H1 (cell line): ENCODE measurements at regions not wholly inside any gene's neighbourhood (a gene's known extent, or its start where the extent isn't known, plus 50 kb on each side); places are given as distances from the start of the nearest gene placed in this dataset.

Experiments used
- CTCF ChIA-PET: fragments of 300-600 bp; sonication (Branson Sonifier 250); formaldehyde crosslinking; loops from one replicate; lab custom pipeline; 2021; ENCODE audit not compliant: partially characterized antibody; lab: Charles Lee
- POLR2A ChIA-PET: fragments of 300-600 bp; sonication (Branson Sonifier 250); formaldehyde crosslinking; loops from one replicate; lab custom pipeline; 2021; ENCODE audit warnings: inconsistent platforms; ENCODE audit not compliant: partially characterized antibody; lab: Charles Lee
- DNase-seq, 2 experiments: peaks; one replicate each; pipeline versions ENCODE4 v3.0.0 to v3.0.0-alpha.2; 2010 to 2022; ENCODE audit warnings: low spot score in 2 of 2, low read depth in 1 of 2, mixed read lengths in 1 of 2
- FAIRE-seq: peaks from 2 replicates; lab custom pipeline; 2011; peaks lifted over from hg19 to GRCh38; lab: Jason Lieb, UNC
- H2AFZ ChIP-seq: 2 replicates; pipeline ENCODE4 v1.8.1; 2012; ENCODE audit warnings: low read length, inconsistent platforms
- H2AK5ac ChIP-seq: 2 replicates; pipeline ENCODE4 v1.6.1; 2013; ENCODE audit warnings: low read depth, low read length
- H2BK120ac ChIP-seq: replicated peaks from 2 replicates; pipeline ENCODE3; 2013; ENCODE audit warnings: low read depth, low read length, inconsistent platforms
- H2BK12ac ChIP-seq: 2 replicates; pipeline ENCODE4 v1.6.1; 2013; ENCODE audit warnings: low read depth, low read length
- H2BK15ac ChIP-seq: 2 replicates; pipeline ENCODE4 v1.6.1; 2013; ENCODE audit warnings: low read length
- H2BK20ac ChIP-seq: 2 replicates; pipeline ENCODE4 v1.6.1; 2013; ENCODE audit warnings: low read length
- H2BK5ac ChIP-seq: 2 replicates; pipeline ENCODE4 v1.6.1; 2013; ENCODE audit warnings: low read depth, low read length
- H3K14ac ChIP-seq: 2 replicates; pipeline ENCODE4 v1.6.1; 2013; ENCODE audit warnings: inconsistent platforms; ENCODE audit not compliant: insufficient read length
- H3K18ac ChIP-seq: 2 replicates; pipeline ENCODE4 v1.6.1; 2013; ENCODE audit warnings: low read length; ENCODE audit errors: extremely low read depth
- H3K23ac ChIP-seq: 2 replicates; pipeline ENCODE4 v1.6.1; 2013; ENCODE audit warnings: inconsistent platforms; ENCODE audit not compliant: insufficient read length
- H3K23me2 ChIP-seq: 2 replicates; pipeline ENCODE4 v1.6.1; 2013; ENCODE audit warnings: low read depth, low read length
- H3K27ac ChIP-seq: 2 replicates; pipeline ENCODE4 v1.6.1; 2011; ENCODE audit warnings: low read depth, low read length, inconsistent platforms
- H3K27me3 ChIP-seq, 4 experiments: replicated peaks in 1 of 4; 1 replicate in 1 of 4; 2 replicates in 3 of 4; pipeline versions ENCODE4 v1.6.1 to v1.8.1; 2011 to 2013; ENCODE audit warnings: low read length in 3 of 4, mild to moderate bottlenecking in 3 of 4, inconsistent platforms in 2 of 4, mixed read lengths in 2 of 4, moderate library complexity in 1 of 4; ENCODE audit not compliant: control insufficient read depth in 3 of 4, insufficient read depth in 3 of 4; ENCODE audit errors: extremely low read depth in 1 of 4
- H3K36me3 ChIP-seq, 4 experiments: 2 replicates each; pipeline versions ENCODE4 v1.6.1 to v1.8.1; 2011 to 2013; ENCODE audit warnings: mild to moderate bottlenecking in 4 of 4, low read length in 3 of 4, moderate library complexity in 2 of 4, control low read depth in 1 of 4, inconsistent platforms in 1 of 4; ENCODE audit not compliant: insufficient read depth in 4 of 4, control insufficient read depth in 2 of 4
- H3K4ac ChIP-seq: replicated peaks from 2 replicates; pipeline ENCODE3; 2013; ENCODE audit warnings: low read length, low read depth, mixed read lengths, inconsistent platforms; ENCODE audit not compliant: insufficient read length
- H3K4me1 ChIP-seq, 4 experiments: replicated peaks in 1 of 4; 1 replicate in 1 of 4; 2 replicates in 3 of 4; pipeline versions ENCODE4 v1.6.1 to v1.8.1; 2011 to 2013; ENCODE audit warnings: low read length in 3 of 4, inconsistent platforms in 2 of 4, mixed read lengths in 1 of 4; ENCODE audit not compliant: insufficient read depth in 4 of 4, control insufficient read depth in 3 of 4
- H3K4me2 ChIP-seq, 2 experiments: 2 replicates each; pipeline versions ENCODE4 v1.6.1 to v1.8.1; 2011 to 2013; ENCODE audit warnings: low read depth in 2 of 2, low read length in 2 of 2, control low read depth in 1 of 2, inconsistent platforms in 1 of 2, mild to moderate bottlenecking in 1 of 2; ENCODE audit not compliant: insufficient read depth in 1 of 2
- H3K4me3 ChIP-seq, 4 experiments: fragments of 200-600, 300-600 bp in 1 of 4; sonication (generic), shearing (Covaris generic), sonication (Bioruptor Twin) in 1 of 4; 2 replicates each; pipeline versions ENCODE4 v1.5.1 to v1.8.1; 2011 to 2016; ENCODE audit warnings: low read length in 4 of 4, low read depth in 3 of 4, control low read depth in 2 of 4, inconsistent platforms in 2 of 4, mild to moderate bottlenecking in 2 of 4, mixed read lengths in 1 of 4, moderate library complexity in 1 of 4; ENCODE audit not compliant: insufficient read depth in 2 of 4; ENCODE audit errors: extremely low read depth in 1 of 4
- H3K56ac ChIP-seq: replicated peaks from 2 replicates; pipeline ENCODE3; 2013; ENCODE audit warnings: low read depth, mild to moderate bottlenecking, mixed read lengths, low read length, inconsistent platforms; ENCODE audit not compliant: insufficient read length
- H3K79me1 ChIP-seq: 2 replicates; pipeline ENCODE4 v1.6.1; 2013; ENCODE audit warnings: low read depth, low read length, control low read depth
- H3K79me2 ChIP-seq, 2 experiments: 2 replicates each; pipeline versions ENCODE4 v1.6.1 to v1.8.1; 2012 to 2013; ENCODE audit warnings: low read length in 2 of 2, mild to moderate bottlenecking in 2 of 2, inconsistent platforms in 1 of 2; ENCODE audit not compliant: insufficient read depth in 2 of 2, control insufficient read depth in 1 of 2
- H3K9ac ChIP-seq, 4 experiments: replicated peaks in 1 of 4; 1 replicate in 1 of 4; 2 replicates in 3 of 4; pipeline versions ENCODE4 v1.6.1 to v1.8.1; 2011 to 2013; ENCODE audit warnings: low read depth in 3 of 4, low read length in 3 of 4, control low read depth in 2 of 4, mild to moderate bottlenecking in 2 of 4, moderate library complexity in 2 of 4, inconsistent platforms in 1 of 4; ENCODE audit errors: extremely low read depth in 1 of 4
- H3K9me3 ChIP-seq, 2 experiments: 2 replicates each; pipeline versions ENCODE4 v1.6.1 to v1.8.1; 2012 to 2013; ENCODE audit warnings: mild to moderate bottlenecking in 2 of 2, moderate library complexity in 2 of 2, control low read depth in 1 of 2, inconsistent platforms in 1 of 2, low read depth in 1 of 2, low read length in 1 of 2, mixed read lengths in 1 of 2; ENCODE audit not compliant: insufficient read depth in 2 of 2
- H4K20me1 ChIP-seq, 2 experiments: replicated peaks in 1 of 2; 2 replicates each; pipeline versions ENCODE3 to v1.8.1; 2011 to 2013; ENCODE audit warnings: inconsistent platforms in 2 of 2, low read length in 2 of 2, mild to moderate bottlenecking in 1 of 2; ENCODE audit not compliant: insufficient read depth in 2 of 2, control insufficient read depth in 1 of 2
- H4K5ac ChIP-seq: 2 replicates; pipeline ENCODE4 v1.6.1; 2013; ENCODE audit warnings: low read length, low read depth, mixed read lengths, inconsistent platforms; ENCODE audit not compliant: insufficient read length
- H4K8ac ChIP-seq: 2 replicates; pipeline ENCODE4 v1.8.0; 2013; ENCODE audit warnings: mild to moderate bottlenecking, moderate library complexity, low read length, inconsistent platforms; ENCODE audit not compliant: insufficient read depth; ENCODE audit errors: extremely low read depth
- H4K91ac ChIP-seq: replicated peaks from 2 replicates; pipeline ENCODE3; 2013; ENCODE audit warnings: low read length, mixed read lengths, inconsistent platforms; ENCODE audit not compliant: insufficient read length
- ATF2 ChIP-seq: IDR thresholded peaks from 2 replicates; pipeline ENCODE4 v1.6.1; 2012; ENCODE audit warnings: low read length, inconsistent platforms
- EGR1 ChIP-seq: IDR thresholded peaks from 2 replicates; pipeline ENCODE4 v1.6.1; 2011; ENCODE audit warnings: low read depth, low read length, borderline replicate concordance
- GABPA ChIP-seq: IDR thresholded peaks from 2 replicates; pipeline ENCODE4 v1.6.1; 2011; ENCODE audit warnings: mild to moderate bottlenecking, low read length, moderate library complexity, borderline replicate concordance; ENCODE audit not compliant: insufficient read depth
- MAX ChIP-seq: IDR thresholded peaks from 2 replicates; pipeline ENCODE4 v1.6.1; 2012; ENCODE audit warnings: inconsistent platforms
- PHF8 ChIP-seq: fragments of 200-600 bp; sonication (generic); conservative IDR thresholded peaks from 2 replicates; pipeline ENCODE4 v1.7.1; 2012; ENCODE audit warnings: low read depth, mild to moderate bottlenecking, inconsistent platforms, low read length, moderate library complexity
- POLR2AphosphoS5 ChIP-seq: IDR thresholded peaks from 2 replicates; pipeline ENCODE4 v1.6.1; 2011; ENCODE audit warnings: low read depth, low read length
- SIX5 ChIP-seq: IDR thresholded peaks from 2 replicates; pipeline ENCODE4 v1.6.1; 2011; ENCODE audit warnings: mild to moderate bottlenecking, low read depth, low read length
- SP1 ChIP-seq: IDR thresholded peaks from 2 replicates; pipeline ENCODE4 v1.6.1; 2011; ENCODE audit warnings: low read depth, low read length
- SRF ChIP-seq: IDR thresholded peaks from 2 replicates; pipeline ENCODE4 v1.6.1; 2011; ENCODE audit warnings: mild to moderate bottlenecking, low read depth, low read length, moderate library complexity
- TAF1 ChIP-seq: IDR thresholded peaks from 2 replicates; pipeline ENCODE4 v1.6.1; 2011; ENCODE audit warnings: mild to moderate bottlenecking, low read depth, low read length
- TCF12 ChIP-seq: IDR thresholded peaks from 2 replicates; pipeline ENCODE4 v1.6.1; 2011; ENCODE audit warnings: low read depth, mild to moderate bottlenecking, low read length
- WGBS, 2 experiments: shearing (Covaris generic) in 1 of 2; methylation state at CpG; one replicate each; pipeline versions ENCODE4 v1.1.6 to v1.1.7; 2013 to 2015; ENCODE audit warnings: low lambda C conversion rate in 2 of 2, mixed read lengths in 2 of 2, inconsistent platforms in 1 of 2, low coverage in 1 of 2, missing lambda C conversion rate in 1 of 2; ENCODE audit not compliant: insufficient replicate concordance in 2 of 2, insufficient coverage in 1 of 2, insufficient read length in 1 of 2; ENCODE audit errors: extremely low coverage in 1 of 2, missing lambda C conversion rate in 1 of 2; 5-methylcytosine and 5-hydroxymethylcytosine counted together

GRCh38 chr5:54616031-54616430 is 98.5 kb downstream of the SNX18 start:
- CTCF ChIA-PET, result no interaction called here
- H2BK120ac ChIP-seq, result no peak overlapping the region
- no peak overlapping the region for H2BK15ac ChIP-seq
- H3K23me2 ChIP-seq, result no peaks in the 10 kb centered on the region
- no peak overlapping the region for H3K27ac ChIP-seq
- H3K4me3 ChIP-seq, result no peak overlapping the region
- H2AFZ ChIP-seq, result no peak overlapping the region
- no peaks in the 10 kb centered on the region for H3K9me3 ChIP-seq
- no peak for TF ChIP-seq ATF2
- no peak for TF ChIP-seq GABPA
- no peak for TF ChIP-seq EGR1
- TF ChIP-seq MAX, result no peak
- TF ChIP-seq SRF, result no peak
- TF ChIP-seq TCF12, result no peak
- TF ChIP-seq PHF8, result no peak
- TF ChIP-seq SIX5, result no peak
- TF ChIP-seq POLR2AphosphoS5, result no peak
- no peak for TF ChIP-seq TAF1
- TF ChIP-seq SP1, result no peak
- no peak overlapping the region for H3K9ac ChIP-seq
- no peak for DNase-seq
- no peak overlapping the region for H3K14ac ChIP-seq
- no peaks in the 10 kb centered on the region for H3K27me3 ChIP-seq
- POLR2A ChIA-PET, result no interaction called here
- H3K18ac ChIP-seq, result no peak overlapping the region
- H2AK5ac ChIP-seq, result no peak overlapping the region
- H3K4ac ChIP-seq, result no peak overlapping the region
- no peak overlapping the region for H2BK5ac ChIP-seq
- no peak overlapping the region for H4K5ac ChIP-seq
- no peak overlapping the region for H4K8ac ChIP-seq
- no peak overlapping the region for H4K91ac ChIP-seq
- H3K36me3 ChIP-seq, result no peaks in the 10 kb centered on the region
- WGBS, 2 experiments, result 59% methylated on average over 3 of the region's 3 CpGs; no CpG with 5 or more reads in 1 of the 2 experiments
- no peaks in the 10 kb centered on the region for H3K4me1 ChIP-seq
- no peak overlapping the region for H3K23ac ChIP-seq
- H3K4me2 ChIP-seq, result no peak overlapping the region
- H2BK20ac ChIP-seq, result no peak overlapping the region
- H4K20me1 ChIP-seq, result no peaks in the 10 kb centered on the region
- no peak overlapping the region for H2BK12ac ChIP-seq
- no peaks in the 10 kb centered on the region for H3K79me1 ChIP-seq
- FAIRE-seq, result no peak
- no peak overlapping the region for H3K56ac ChIP-seq
- H3K79me2 ChIP-seq, result no peaks in the 10 kb centered on the region
